Keratinocyte (primary cell): ENCODE measurements at regions not wholly inside any gene's neighbourhood (a gene's known extent, or its start where the extent isn't known, plus 50 kb on each side); places are given as distances from the start of the nearest gene placed in this dataset.

Experiments
- DNase-seq: peaks from one replicate; pipeline ENCODE4 v3.0.0-alpha.2; 2011; ENCODE audit warnings: low read depth, missing footprints, low spot score
- FAIRE-seq: peaks from 2 replicates; lab custom pipeline; 2011; peaks lifted over from hg19 to GRCh38; lab: Jason Lieb, UNC
- H2AFZ ChIP-seq: 2 replicates; pipeline ENCODE4 v1.6.0; 2012; ENCODE audit warnings: low read length, control low read depth, inconsistent platforms; ENCODE audit not compliant: control insufficient read depth
- H3K27ac ChIP-seq: 2 replicates; pipeline ENCODE4 v1.5.1; 2011; ENCODE audit warnings: low read length; ENCODE audit not compliant: control insufficient read depth, insufficient read depth
- H3K27me3 ChIP-seq: 3 replicates; pipeline ENCODE4 v1.6.0; 2011; ENCODE audit warnings: low read length; ENCODE audit not compliant: control insufficient read depth, insufficient read depth; ENCODE audit errors: extremely low read depth
- H3K36me3 ChIP-seq, 2 experiments: 2 replicates in 1 of 2; 3 replicates in 1 of 2; pipeline ENCODE4 v1.5.1; 2011; ENCODE audit warnings: low read length in 2 of 2, mild to moderate bottlenecking in 1 of 2; ENCODE audit not compliant: control insufficient read depth in 2 of 2, insufficient read depth in 2 of 2; ENCODE audit errors: extremely low read depth in 1 of 2
- H3K4me1 ChIP-seq: 3 replicates; pipeline ENCODE4 v1.5.1; 2011; ENCODE audit warnings: low read length; ENCODE audit not compliant: control insufficient read depth, insufficient read depth; ENCODE audit errors: extremely low read depth
- H3K4me2 ChIP-seq: 3 replicates; pipeline ENCODE4 v1.6.0; 2011; ENCODE audit warnings: low read depth, low read length; ENCODE audit not compliant: control insufficient read depth, insufficient read depth; ENCODE audit errors: extremely low read depth
- H3K4me3 ChIP-seq, 3 experiments: fragments of 200-600 bp in 1 of 3; sonication (generic) in 1 of 3; 2 replicates in 2 of 3; 3 replicates in 1 of 3; pipeline ENCODE4 v1.5.1; 2011 to 2016; ENCODE audit warnings: low read length in 3 of 3, mild to moderate bottlenecking in 3 of 3, control low read depth in 2 of 3, inconsistent platforms in 1 of 3, low read depth in 1 of 3, mixed read lengths in 1 of 3, mixed run types in 1 of 3, moderate library complexity in 1 of 3; ENCODE audit not compliant: control insufficient read depth in 2 of 3, insufficient read depth in 2 of 3; ENCODE audit errors: extremely low read depth in 1 of 3
- H3K79me2 ChIP-seq: 2 replicates; pipeline ENCODE4 v1.6.0; 2012; ENCODE audit warnings: low read length; ENCODE audit not compliant: control insufficient read depth, insufficient read depth
- H3K9ac ChIP-seq: 3 replicates; pipeline ENCODE4 v1.6.0; 2011; ENCODE audit warnings: low read length; ENCODE audit not compliant: control insufficient read depth, insufficient read depth; ENCODE audit errors: extremely low read depth
- H3K9me1 ChIP-seq: 3 replicates; pipeline ENCODE4 v1.6.0; 2011; ENCODE audit warnings: low read length; ENCODE audit not compliant: control insufficient read depth, insufficient read depth; ENCODE audit errors: extremely low read depth
- H3K9me3 ChIP-seq: 2 replicates; pipeline ENCODE4 v1.5.1; 2012; ENCODE audit warnings: low read depth, low read length; ENCODE audit not compliant: control insufficient read depth
- H4K20me1 ChIP-seq: 3 replicates; pipeline ENCODE4 v1.6.0; 2011; ENCODE audit warnings: low read length; ENCODE audit not compliant: control insufficient read depth, insufficient read depth; ENCODE audit errors: extremely low read depth
- CTCF ChIP-seq, 3 experiments: IDR thresholded peaks in 1 of 3; conservative IDR thresholded peaks in 1 of 3; optimal IDR thresholded peaks in 1 of 3; 2 replicates in 2 of 3; 3 replicates in 1 of 3; pipeline versions ENCODE3 to v1.5.1; 2011; ENCODE audit warnings: low read length in 3 of 3, mild to moderate bottlenecking in 3 of 3, moderate library complexity in 2 of 3, control low read depth in 1 of 3, inconsistent platforms in 1 of 3; ENCODE audit not compliant: insufficient read depth in 2 of 3; ENCODE audit errors: extremely low read depth in 1 of 3
- EZH2 ChIP-seq: IDR thresholded peaks from one replicate; pipeline ENCODE4 v1.6.1; 2012; ENCODE audit warnings: inconsistent platforms, mild to moderate bottlenecking, low read length, moderate library complexity
- dilution Hi-C: fragments of 300-500 bp; cut with MboI; formaldehyde crosslinking; loops from one replicate; pipeline ENCODE4 v1.7.0; 2020; ENCODE audit warnings: low sequenced_read_pairs; ENCODE audit not compliant: extremely low pct_ligation_motif_present

- Histone ChIP-seq H3K4me1 (no peaks in the 10 kb centered on the region), H4K20me1 (no peaks in the 10 kb centered on the region), H3K4me3 (no peak overlapping the region), H3K9me3 (no peaks in the 10 kb centered on the region), H3K9me1 (no peaks in the 10 kb centered on the region), H2AFZ (no peak overlapping the region), H3K9ac (no peak overlapping the region), H3K27ac (no peak overlapping the region), H3K4me2 (no peak overlapping the region), H3K79me2 (no peaks in the 10 kb centered on the region), H3K27me3 (no peaks in the 10 kb centered on the region), H3K36me3 (no peaks in the 10 kb centered on the region)
- FAIRE-seq: no peak
- TF ChIP-seq CTCF (optimal IDR thresholded peaks at IDR 0.05 in 1 of 3, IDR thresholded peaks at IDR 0.05 in 1 of 3, conservative IDR thresholded peaks at IDR 0.05 in 1 of 3; ENCODE audit: extremely low read depth in 1 of 3, insufficient read depth in 2 of 3, low read length in 3 of 3) (no peak), EZH2 (no peak)
- no peak for DNase-seq
- dilution Hi-C loops: no loop called here
Observed at GRCh38 chr4:108484187-108484586, 136.2 kb upstream of the RPL34 start.

GRCh38 chr4:108483650-108484049 lies 136.7 kb upstream of the RPL34 start:
- no peaks in the 10 kb centered on the region for H3K9me1 ChIP-seq
- H3K36me3 ChIP-seq: no peaks in the 10 kb centered on the region
- no peak overlapping the region for H3K27ac ChIP-seq
- H2AFZ ChIP-seq: no peak overlapping the region
- DNase-seq: no peak
- no peaks in the 10 kb centered on the region for H4K20me1 ChIP-seq
- dilution Hi-C loops: no loop called here
- no peak overlapping the region for H3K4me2 ChIP-seq
- H3K4me1 ChIP-seq: no peaks in the 10 kb centered on the region
- H3K4me3 ChIP-seq: no peak overlapping the region
- TF ChIP-seq CTCF (optimal IDR thresholded peaks at IDR 0.05 in 1 of 3, IDR thresholded peaks at IDR 0.05 in 1 of 3, conservative IDR thresholded peaks at IDR 0.05 in 1 of 3; ENCODE audit: extremely low read depth in 1 of 3, insufficient read depth in 2 of 3, low read length in 3 of 3) (no peak), EZH2 (no peak)
- no peak for FAIRE-seq
- no peaks in the 10 kb centered on the region for H3K79me2 ChIP-seq
- no peaks in the 10 kb centered on the region for H3K27me3 ChIP-seq
- H3K9ac ChIP-seq: no peak overlapping the region
- H3K9me3 ChIP-seq: no peaks in the 10 kb centered on the region
